ENCODE measurements at regions not wholly inside any gene's neighbourhood (a gene's known extent, or its start where the extent isn't known, plus 50 kb on each side); places are given as distances from the start of the nearest gene placed in this dataset.

- Histone ChIP-seq H3K4me3 (ENCODE audit: low read depth, low read length) (no peak overlapping the region), H3K27me3 (ENCODE audit: control insufficient read depth, insufficient read depth, low read length) (no peaks in the 10 kb centered on the region), H3K36me3 (ENCODE audit: control insufficient read depth, insufficient read depth, low read length) (no peaks in the 10 kb centered on the region), H3K4me1 (ENCODE audit: control insufficient read depth, insufficient read depth, low read length) (no peaks in the 10 kb centered on the region), H3K9me3 (ENCODE audit: control insufficient read depth, insufficient read depth, low read length) (no peaks in the 10 kb centered on the region), H3K27ac (ENCODE audit: low read depth, low read length) (no peak overlapping the region), H3K9ac (ENCODE audit: low read depth, low read length) (no peak overlapping the region)
Measured at GRCh38 chr5:18027241-18027867, 393.1 kb downstream of the TAF11L14 start.

- H3K4me1 ChIP-seq (ENCODE audit: control insufficient read depth, insufficient read depth, low read length), result no peaks in the 10 kb centered on the region
- no peak overlapping the region for H3K9ac ChIP-seq (ENCODE audit: low read depth, low read length)
- H3K9me3 ChIP-seq (ENCODE audit: control insufficient read depth, insufficient read depth, low read length), result no peaks in the 10 kb centered on the region
Measured at GRCh38 chr5:18028036-18028435, 393.8 kb downstream of the TAF11L14 start.

GRCh38 chr5:18032744-18033143 is 398.5 kb downstream of the TAF11L14 start:
- Histone ChIP-seq H3K9me3 (ENCODE audit: control insufficient read depth, insufficient read depth, low read length) (no peaks in the 10 kb centered on the region), H3K4me1 (ENCODE audit: control insufficient read depth, insufficient read depth, low read length) (no peaks in the 10 kb centered on the region), H3K36me3 (ENCODE audit: control insufficient read depth, insufficient read depth, low read length) (no peaks in the 10 kb centered on the region), H3K27ac (ENCODE audit: low read depth, low read length) (no peak overlapping the region), H3K9ac (ENCODE audit: low read depth, low read length) (no peak overlapping the region), H3K27me3 (ENCODE audit: control insufficient read depth, insufficient read depth, low read length) (no peaks in the 10 kb centered on the region), H3K4me3 (ENCODE audit: low read depth, low read length) (no peak overlapping the region)

More at GRCh38 chr5:18028036-18028435, 393.8 kb downstream of the TAF11L14 start:
- no peak overlapping the region for H3K27ac ChIP-seq (ENCODE audit: low read depth, low read length)
- H3K4me3 ChIP-seq (ENCODE audit: low read depth, low read length), result no peak overlapping the region
- no peaks in the 10 kb centered on the region for H3K36me3 ChIP-seq (ENCODE audit: control insufficient read depth, insufficient read depth, low read length)
- no peaks in the 10 kb centered on the region for H3K27me3 ChIP-seq (ENCODE audit: control insufficient read depth, insufficient read depth, low read length)

DNA sequence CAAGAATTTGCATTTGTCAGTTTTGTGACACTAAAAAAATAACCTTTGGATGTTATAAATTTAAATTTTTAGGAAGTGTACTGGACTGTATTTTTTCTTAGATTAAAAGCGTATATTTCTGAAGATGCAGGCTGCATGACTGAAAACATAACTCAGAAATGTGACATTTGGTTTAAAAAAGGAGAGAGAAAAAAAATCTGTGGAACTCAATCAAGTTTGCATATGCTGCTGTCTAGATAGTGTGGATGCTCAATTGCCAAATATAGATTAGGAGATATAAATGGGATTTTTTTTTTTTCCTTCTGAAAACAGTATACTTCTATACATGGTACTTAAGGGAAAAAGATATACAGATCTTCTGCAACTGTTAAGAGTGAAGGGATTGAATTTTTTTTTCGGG is 402.3 kb downstream of the TAF11L14 start:
- no peaks in the 10 kb centered on the region for H3K4me1 ChIP-seq (ENCODE audit: control insufficient read depth, insufficient read depth, low read length)
- H3K9ac ChIP-seq (ENCODE audit: low read depth, low read length), result no peak overlapping the region
- H3K4me3 ChIP-seq (ENCODE audit: low read depth, low read length), result no peak overlapping the region
- H3K36me3 ChIP-seq (ENCODE audit: control insufficient read depth, insufficient read depth, low read length), result no peaks in the 10 kb centered on the region
- H3K9me3 ChIP-seq (ENCODE audit: control insufficient read depth, insufficient read depth, low read length), result no peaks in the 10 kb centered on the region
- no peak overlapping the region for H3K27ac ChIP-seq (ENCODE audit: low read depth, low read length)
- H3K27me3 ChIP-seq (ENCODE audit: control insufficient read depth, insufficient read depth, low read length), result no peaks in the 10 kb centered on the region

DNA sequence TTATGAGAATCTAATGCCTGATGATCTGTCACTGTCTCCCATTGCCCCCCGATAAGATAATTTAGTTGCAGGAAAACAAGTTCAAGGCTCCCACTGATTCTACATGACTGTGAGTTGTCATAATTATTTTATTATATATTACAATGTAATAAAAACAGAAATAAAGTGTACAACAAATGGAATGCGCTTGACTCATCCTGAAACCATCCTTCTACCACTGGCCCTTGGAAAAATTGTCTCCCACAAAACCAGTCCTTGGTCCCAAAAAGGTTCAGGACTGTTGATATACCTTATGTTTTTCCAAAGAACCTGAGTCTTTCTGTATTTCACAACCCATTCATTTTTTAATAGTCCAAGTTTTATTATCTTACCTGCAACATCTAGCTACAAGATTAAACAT is 403.5 kb downstream of the TAF11L14 start:
- Histone ChIP-seq H3K4me3 (ENCODE audit: low read depth, low read length) (no peak overlapping the region), H3K27me3 (ENCODE audit: control insufficient read depth, insufficient read depth, low read length) (no peaks in the 10 kb centered on the region), H3K9me3 (ENCODE audit: control insufficient read depth, insufficient read depth, low read length) (no peaks in the 10 kb centered on the region), H3K9ac (ENCODE audit: low read depth, low read length) (no peak overlapping the region), H3K27ac (ENCODE audit: low read depth, low read length) (no peak overlapping the region), H3K36me3 (ENCODE audit: control insufficient read depth, insufficient read depth, low read length) (no peaks in the 10 kb centered on the region), H3K4me1 (ENCODE audit: control insufficient read depth, insufficient read depth, low read length) (no peaks in the 10 kb centered on the region)

GRCh38 chr5:18043344-18043743 is 409.1 kb downstream of the TAF11L14 start:
- Histone ChIP-seq H3K27ac (ENCODE audit: low read depth, low read length) (no peak overlapping the region), H3K9me3 (ENCODE audit: control insufficient read depth, insufficient read depth, low read length) (no peaks in the 10 kb centered on the region), H3K36me3 (ENCODE audit: control insufficient read depth, insufficient read depth, low read length) (no peaks in the 10 kb centered on the region), H3K27me3 (ENCODE audit: control insufficient read depth, insufficient read depth, low read length) (no peaks in the 10 kb centered on the region), H3K9ac (ENCODE audit: low read depth, low read length) (no peak overlapping the region), H3K4me3 (ENCODE audit: low read depth, low read length) (no peak overlapping the region), H3K4me1 (ENCODE audit: control insufficient read depth, insufficient read depth, low read length) (no peaks in the 10 kb centered on the region)

- Histone ChIP-seq H3K36me3 (ENCODE audit: control insufficient read depth, insufficient read depth, low read length) (no peaks in the 10 kb centered on the region), H3K27ac (ENCODE audit: low read depth, low read length) (no peak overlapping the region), H3K9ac (ENCODE audit: low read depth, low read length) (no peak overlapping the region), H3K4me3 (ENCODE audit: low read depth, low read length) (no peak overlapping the region), H3K9me3 (ENCODE audit: control insufficient read depth, insufficient read depth, low read length) (no peaks in the 10 kb centered on the region), H3K27me3 (ENCODE audit: control insufficient read depth, insufficient read depth, low read length) (no peaks in the 10 kb centered on the region), H3K4me1 (ENCODE audit: control insufficient read depth, insufficient read depth, low read length) (no peaks in the 10 kb centered on the region)
Measured at GRCh38 chr5:18048449-18048848, 414.2 kb downstream of the TAF11L14 start.

- Histone ChIP-seq H3K27me3 (ENCODE audit: control insufficient read depth, insufficient read depth, low read length) (no peaks in the 10 kb centered on the region), H3K9me3 (ENCODE audit: control insufficient read depth, insufficient read depth, low read length) (no peaks in the 10 kb centered on the region), H3K4me1 (ENCODE audit: control insufficient read depth, insufficient read depth, low read length) (no peaks in the 10 kb centered on the region), H3K4me3 (ENCODE audit: low read depth, low read length) (no peak overlapping the region), H3K27ac (ENCODE audit: low read depth, low read length) (no peak overlapping the region), H3K9ac (ENCODE audit: low read depth, low read length) (no peak overlapping the region), H3K36me3 (ENCODE audit: control insufficient read depth, insufficient read depth, low read length) (no peaks in the 10 kb centered on the region)
Measured at GRCh38 chr5:18050345-18050744, 416.1 kb downstream of the TAF11L14 start.

GRCh38 chr5:18050776-18051175 is 416.5 kb downstream of the TAF11L14 start:
- Histone ChIP-seq H3K27me3 (ENCODE audit: control insufficient read depth, insufficient read depth, low read length) (no peaks in the 10 kb centered on the region), H3K36me3 (ENCODE audit: control insufficient read depth, insufficient read depth, low read length) (no peaks in the 10 kb centered on the region), H3K9ac (ENCODE audit: low read depth, low read length) (no peak overlapping the region), H3K27ac (ENCODE audit: low read depth, low read length) (no peak overlapping the region), H3K4me1 (ENCODE audit: control insufficient read depth, insufficient read depth, low read length) (no peaks in the 10 kb centered on the region), H3K4me3 (ENCODE audit: low read depth, low read length) (no peak overlapping the region), H3K9me3 (ENCODE audit: control insufficient read depth, insufficient read depth, low read length) (no peaks in the 10 kb centered on the region)

DNA sequence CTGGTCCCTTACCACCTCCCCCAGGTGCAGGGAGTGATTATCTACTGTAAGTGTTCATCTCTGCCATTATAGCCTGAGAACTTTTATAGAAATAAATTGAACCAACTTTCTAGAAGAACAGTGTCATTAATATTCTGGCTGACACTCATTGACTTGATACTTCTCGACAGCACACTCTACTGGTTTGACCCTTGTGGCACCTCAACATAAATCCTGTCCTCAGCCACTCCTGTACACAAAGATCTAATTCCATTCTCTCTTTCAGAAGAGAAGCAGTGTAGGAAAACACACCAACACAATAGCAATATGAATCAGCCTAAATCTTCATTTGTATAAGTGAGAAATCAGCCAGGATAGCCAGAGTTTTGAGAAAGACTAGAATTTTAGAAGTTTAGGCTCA is 417.7 kb downstream of the TAF11L14 start:
- Histone ChIP-seq H3K4me1 (ENCODE audit: control insufficient read depth, insufficient read depth, low read length) (no peaks in the 10 kb centered on the region), H3K36me3 (ENCODE audit: control insufficient read depth, insufficient read depth, low read length) (no peaks in the 10 kb centered on the region), H3K27ac (ENCODE audit: low read depth, low read length) (no peak overlapping the region)

DNA sequence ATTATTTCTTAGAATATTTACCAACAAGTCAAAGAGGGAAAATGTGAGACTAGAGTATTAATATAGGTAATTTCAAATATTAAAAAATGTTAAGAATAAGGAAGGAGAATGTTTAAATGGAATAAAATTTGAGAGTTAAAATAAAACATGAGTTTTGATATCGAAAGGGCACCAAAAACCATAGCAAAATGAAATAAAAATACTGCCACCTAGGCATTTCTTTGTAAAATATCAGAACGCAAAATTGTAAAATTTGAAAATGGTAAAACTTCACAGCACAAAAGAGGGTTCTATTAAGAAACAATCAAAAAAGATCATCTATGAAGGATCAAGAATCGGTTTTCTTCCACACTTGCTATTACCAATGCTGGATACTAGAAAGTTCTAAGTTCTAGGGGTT is 418.3 kb downstream of the TAF11L14 start:
- no peak overlapping the region for H3K4me3 ChIP-seq (ENCODE audit: low read depth, low read length)
- no peaks in the 10 kb centered on the region for H3K27me3 ChIP-seq (ENCODE audit: control insufficient read depth, insufficient read depth, low read length)
- H3K27ac ChIP-seq (ENCODE audit: low read depth, low read length), result no peak overlapping the region
- no peaks in the 10 kb centered on the region for H3K4me1 ChIP-seq (ENCODE audit: control insufficient read depth, insufficient read depth, low read length)
- no peak overlapping the region for H3K9ac ChIP-seq (ENCODE audit: low read depth, low read length)
- H3K9me3 ChIP-seq (ENCODE audit: control insufficient read depth, insufficient read depth, low read length), result no peaks in the 10 kb centered on the region
- H3K36me3 ChIP-seq (ENCODE audit: control insufficient read depth, insufficient read depth, low read length), result no peaks in the 10 kb centered on the region

More for the DNA sequence above, 417.7 kb downstream of the TAF11L14 start:
- H3K9me3 ChIP-seq (ENCODE audit: control insufficient read depth, insufficient read depth, low read length), result no peaks in the 10 kb centered on the region
- no peak overlapping the region for H3K9ac ChIP-seq (ENCODE audit: low read depth, low read length)
- H3K4me3 ChIP-seq (ENCODE audit: low read depth, low read length), result no peak overlapping the region
- no peaks in the 10 kb centered on the region for H3K27me3 ChIP-seq (ENCODE audit: control insufficient read depth, insufficient read depth, low read length)
